H9 (cell line): ENCODE measurements at regions not wholly inside any gene's neighbourhood (a gene's known extent, or its start where the extent isn't known, plus 50 kb on each side); places are given as distances from the start of the nearest gene placed in this dataset.

Experiments used
- DNase-seq: peaks from one replicate; pipeline ENCODE4 v3.0.0-alpha.2; 2017
- H2AFZ ChIP-seq: one replicate; pipeline ENCODE4 v1.6.1; 2013; ENCODE audit warnings: mild to moderate bottlenecking, low read length, control low read depth, moderate library complexity
- H2AK5ac ChIP-seq: 2 replicates; pipeline ENCODE4 v1.6.1; 2013; ENCODE audit warnings: low read length, control low read depth, mixed read lengths; ENCODE audit not compliant: insufficient read length
- H2BK120ac ChIP-seq: one replicate; pipeline ENCODE4 v1.6.1; 2013; ENCODE audit warnings: low read depth, mild to moderate bottlenecking, low read length, control low read depth, inconsistent platforms; ENCODE audit not compliant: poor library complexity, severe bottlenecking
- H2BK12ac ChIP-seq: 2 replicates; pipeline ENCODE4 v1.6.1; 2013; ENCODE audit warnings: low read length, control low read depth, mixed read lengths, low read depth; ENCODE audit not compliant: insufficient read length
- H2BK15ac ChIP-seq: 2 replicates; pipeline ENCODE4 v1.6.1; 2013; ENCODE audit warnings: low read depth, low read length, control low read depth
- H2BK20ac ChIP-seq: one replicate; pipeline ENCODE4 v1.6.1; 2013; ENCODE audit warnings: low read depth, mild to moderate bottlenecking, low read length, control low read depth, inconsistent platforms; ENCODE audit not compliant: poor library complexity, severe bottlenecking
- H2BK5ac ChIP-seq: 2 replicates; pipeline ENCODE4 v1.6.1; 2013; ENCODE audit warnings: low read length, control low read depth, mixed read lengths; ENCODE audit not compliant: insufficient read length
- H3K14ac ChIP-seq: 2 replicates; pipeline ENCODE4 v1.6.1; 2013; ENCODE audit warnings: low read length, control low read depth; ENCODE audit not compliant: insufficient read depth
- H3K18ac ChIP-seq: 2 replicates; pipeline ENCODE4 v1.6.1; 2013; ENCODE audit warnings: low read depth, mild to moderate bottlenecking, mixed read lengths, low read length, control low read depth; ENCODE audit not compliant: insufficient read length
- H3K23ac ChIP-seq: 2 replicates; pipeline ENCODE4 v1.6.1; 2013; ENCODE audit warnings: low read length, control low read depth, mixed read lengths, low read depth; ENCODE audit not compliant: insufficient read length
- H3K23me2 ChIP-seq: 2 replicates; pipeline ENCODE4 v1.6.1; 2013; ENCODE audit warnings: low read depth, mild to moderate bottlenecking, mixed read lengths, low read length, control low read depth; ENCODE audit not compliant: insufficient read length, poor library complexity, severe bottlenecking
- H3K27ac ChIP-seq: 2 replicates; pipeline ENCODE4 v1.5.1; 2013; ENCODE audit warnings: low read length, control low read depth, mixed read lengths, low read depth; ENCODE audit not compliant: insufficient read length
- H3K27me3 ChIP-seq: 2 replicates; pipeline ENCODE4 v1.6.1; 2013; ENCODE audit warnings: low read length, control low read depth, inconsistent platforms; ENCODE audit not compliant: insufficient read depth
- H3K4ac ChIP-seq: 2 replicates; pipeline ENCODE4 v1.6.1; 2013; ENCODE audit warnings: low read depth, mild to moderate bottlenecking, control low read depth, inconsistent platforms, low read length, moderate library complexity
- H3K4me1 ChIP-seq: 2 replicates; pipeline ENCODE4 v1.6.1; 2013; ENCODE audit warnings: low read length, control low read depth, inconsistent platforms; ENCODE audit not compliant: insufficient read depth
- H3K4me2 ChIP-seq: 2 replicates; pipeline ENCODE4 v1.6.1; 2013; ENCODE audit warnings: low read length, control low read depth, mixed read lengths; ENCODE audit not compliant: insufficient read length, insufficient read depth
- H3K56ac ChIP-seq: 2 replicates; pipeline ENCODE4 v1.6.1; 2013; ENCODE audit warnings: low read depth, mild to moderate bottlenecking, mixed read lengths, low read length, control low read depth; ENCODE audit not compliant: insufficient read length
- H3K79me1 ChIP-seq: 2 replicates; pipeline ENCODE4 v1.6.1; 2013; ENCODE audit warnings: low read depth, mild to moderate bottlenecking, moderate library complexity, low read length, control low read depth, inconsistent platforms; ENCODE audit not compliant: insufficient read depth, poor library complexity, severe bottlenecking
- H3K79me2 ChIP-seq: 2 replicates; pipeline ENCODE4 v1.6.1; 2013; ENCODE audit warnings: low read length, control low read depth, inconsistent platforms; ENCODE audit not compliant: insufficient read depth
- H3K9ac ChIP-seq: 2 replicates; pipeline ENCODE4 v1.6.1; 2013; ENCODE audit warnings: low read length, control low read depth, mixed read lengths; ENCODE audit not compliant: insufficient read length; ENCODE audit errors: extremely low read depth
- H3K9me3 ChIP-seq: one replicate; pipeline ENCODE4 v1.6.1; 2013; ENCODE audit warnings: low read depth, low read length, inconsistent platforms; ENCODE audit not compliant: control insufficient read depth
- H3T11ph ChIP-seq: one replicate; pipeline ENCODE4 v1.6.1; 2013; ENCODE audit warnings: mild to moderate bottlenecking, low read length, control low read depth, inconsistent platforms
- H4K20me1 ChIP-seq: one replicate; pipeline ENCODE4 v1.6.1; 2013; ENCODE audit not compliant: control insufficient read depth, insufficient read length, insufficient read depth
- H4K5ac ChIP-seq: 2 replicates; pipeline ENCODE4 v1.6.1; 2013; ENCODE audit warnings: low read depth, mild to moderate bottlenecking, mixed read lengths, low read length, control low read depth; ENCODE audit not compliant: insufficient read length
- H4K8ac ChIP-seq: replicated peaks from 2 replicates; pipeline ENCODE4 v1.6.1; 2013; ENCODE audit warnings: low read length, control low read depth, mixed read lengths, low read depth; ENCODE audit not compliant: insufficient read length
- H4K91ac ChIP-seq: 2 replicates; pipeline ENCODE4 v1.6.1; 2013; ENCODE audit warnings: low read depth, mild to moderate bottlenecking, moderate library complexity, mixed read lengths, low read length, control low read depth; ENCODE audit not compliant: insufficient read length
- H3K27ac Mint-ChIP-seq, 3 experiments: 2 replicates in 2 of 3; 3 replicates in 1 of 3; pipeline ENCODE4 v1.8.0; 2020 to 2021; ENCODE audit warnings: mixed read lengths in 3 of 3, mild to moderate bottlenecking in 1 of 3, moderate library complexity in 1 of 3
- H3K27me3 Mint-ChIP-seq: 2 replicates; pipeline ENCODE4 v1.8.0; 2021; ENCODE audit warnings: low read depth, mild to moderate bottlenecking, moderate library complexity, mixed read lengths
- H3K36me3 Mint-ChIP-seq, 3 experiments: 2 replicates in 2 of 3; 3 replicates in 1 of 3; pipeline ENCODE4 v1.8.0; 2020 to 2021; ENCODE audit warnings: low read depth in 3 of 3, mixed read lengths in 3 of 3; ENCODE audit not compliant: insufficient read depth in 1 of 3
- H3K4me1 Mint-ChIP-seq, 2 experiments: 2 replicates each; pipeline ENCODE4 v1.8.0; 2020; ENCODE audit warnings: mixed read lengths in 2 of 2
- H3K4me3 Mint-ChIP-seq, 2 experiments: 2 replicates in 1 of 2; 3 replicates in 1 of 2; pipeline ENCODE4 v1.8.0; 2020 to 2021; ENCODE audit warnings: mild to moderate bottlenecking in 2 of 2, mixed read lengths in 2 of 2, moderate library complexity in 1 of 2
- H3K9me3 Mint-ChIP-seq, 2 experiments: 2 replicates in 1 of 2; 3 replicates in 1 of 2; pipeline ENCODE4 v1.8.0; 2020; ENCODE audit warnings: mild to moderate bottlenecking in 2 of 2, mixed read lengths in 2 of 2, moderate library complexity in 1 of 2
- WGBS: extraction: QIAGEN DNeasy Blood & Tissue Kit; methylation state at CpG from one replicate; pipeline ENCODE4 v1.1.7; 2013; ENCODE audit warnings: missing lambda C conversion rate, low lambda C conversion rate, mixed read lengths; ENCODE audit not compliant: insufficient read length; ENCODE audit errors: extremely low coverage; 5-methylcytosine and 5-hydroxymethylcytosine counted together
- TF ChIP-seq, protein P1 (sequence below): fragments of 200-600 bp; sonication (generic); conservative IDR thresholded peaks from 3 replicates; pipeline ENCODE4 v1.8.0; 2021; ENCODE audit warnings: antibody characterized with exemption, mild to moderate bottlenecking

DNA sequence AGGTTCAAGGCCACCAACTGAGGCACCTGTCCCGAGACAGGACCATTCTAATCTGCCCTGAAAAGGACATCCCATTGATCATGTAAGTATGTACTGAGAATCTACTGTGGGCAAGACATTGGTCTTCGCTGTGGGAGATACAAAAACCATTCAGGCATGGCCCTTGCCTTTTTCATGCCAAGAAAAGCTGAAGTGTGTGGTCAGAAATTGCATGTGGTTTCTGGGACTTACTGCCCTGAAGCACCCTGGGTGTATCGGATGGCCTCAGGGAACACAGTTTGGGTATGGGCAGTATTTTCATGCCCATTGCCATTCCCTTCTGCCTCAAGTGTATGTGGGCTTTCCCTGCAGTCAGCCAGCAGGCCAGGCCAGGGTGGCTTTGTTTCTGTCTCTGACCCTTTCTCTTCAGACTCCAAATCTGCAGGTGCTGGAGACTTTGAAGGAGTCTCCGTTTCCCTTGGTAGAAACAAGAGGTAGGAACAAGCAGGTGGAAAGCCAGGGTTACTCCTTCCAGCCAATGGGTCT is 285.7 kb downstream of the ZEB1 start:
- no peak overlapping the region for H3K23ac ChIP-seq
- H3K14ac ChIP-seq = no peak overlapping the region
- Mint-ChIP-seq H3K4me3 (peak overlapping the region in 1 of 2 experiments; percentile 32; a peak in 2 of 5 replicates), H3K27me3 (peaks cover 13% of the 10 kb centered on the region), H3K36me3 (peaks cover 0 to 2% (median 0%) of the 10 kb centered on the region in 3 experiments; a peak in 1 of 7 replicates), H3K9me3 (no peaks in the 10 kb centered on the region), H3K27ac (no peak overlapping the region), H3K4me1 (peaks cover 7 to 10% of the 10 kb centered on the region in 2 experiments)
- H3K4me1 ChIP-seq = no peaks in the 10 kb centered on the region
- H3K4ac ChIP-seq = no peak overlapping the region
- TF ChIP-seq, protein P1, sequence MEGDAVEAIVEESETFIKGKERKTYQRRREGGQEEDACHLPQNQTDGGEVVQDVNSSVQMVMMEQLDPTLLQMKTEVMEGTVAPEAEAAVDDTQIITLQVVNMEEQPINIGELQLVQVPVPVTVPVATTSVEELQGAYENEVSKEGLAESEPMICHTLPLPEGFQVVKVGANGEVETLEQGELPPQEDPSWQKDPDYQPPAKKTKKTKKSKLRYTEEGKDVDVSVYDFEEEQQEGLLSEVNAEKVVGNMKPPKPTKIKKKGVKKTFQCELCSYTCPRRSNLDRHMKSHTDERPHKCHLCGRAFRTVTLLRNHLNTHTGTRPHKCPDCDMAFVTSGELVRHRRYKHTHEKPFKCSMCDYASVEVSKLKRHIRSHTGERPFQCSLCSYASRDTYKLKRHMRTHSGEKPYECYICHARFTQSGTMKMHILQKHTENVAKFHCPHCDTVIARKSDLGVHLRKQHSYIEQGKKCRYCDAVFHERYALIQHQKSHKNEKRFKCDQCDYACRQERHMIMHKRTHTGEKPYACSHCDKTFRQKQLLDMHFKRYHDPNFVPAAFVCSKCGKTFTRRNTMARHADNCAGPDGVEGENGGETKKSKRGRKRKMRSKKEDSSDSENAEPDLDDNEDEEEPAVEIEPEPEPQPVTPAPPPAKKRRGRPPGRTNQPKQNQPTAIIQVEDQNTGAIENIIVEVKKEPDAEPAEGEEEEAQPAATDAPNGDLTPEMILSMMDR = no peak
- H2BK5ac ChIP-seq = no peak overlapping the region
- no peak overlapping the region for H4K91ac ChIP-seq
- H3K9ac ChIP-seq = no peak overlapping the region
- H3K9me3 ChIP-seq = no peaks in the 10 kb centered on the region
- H3K18ac ChIP-seq = no peak overlapping the region
- H3K79me2 ChIP-seq = no peaks in the 10 kb centered on the region
- H4K8ac ChIP-seq = no peak overlapping the region
- H4K5ac ChIP-seq = no peak overlapping the region
- no peak overlapping the region for H2AFZ ChIP-seq
- no peaks in the 10 kb centered on the region for H3K23me2 ChIP-seq
- no peaks in the 10 kb centered on the region for H3K27me3 ChIP-seq
- no CpG with 5 or more reads among the region's 4 CpGs for WGBS
- H2BK20ac ChIP-seq = no peak overlapping the region
- H3K56ac ChIP-seq = no peak overlapping the region
- no peak overlapping the region for H2BK120ac ChIP-seq
- H4K20me1 ChIP-seq = no peaks in the 10 kb centered on the region
- no peak overlapping the region for H3T11ph ChIP-seq
- no peak overlapping the region for H2AK5ac ChIP-seq
- H2BK12ac ChIP-seq = no peak overlapping the region
- H3K4me2 ChIP-seq = no peak overlapping the region
- H3K79me1 ChIP-seq = no peaks in the 10 kb centered on the region
- H2BK15ac ChIP-seq = no peak overlapping the region
- peak; percentile 19 for DNase-seq
- no peak overlapping the region for H3K27ac ChIP-seq
